ENCODE measurements at regions not wholly inside any gene's neighbourhood (a gene's known extent, or its start where the extent isn't known, plus 50 kb on each side); places are given as distances from the start of the nearest gene placed in this dataset.

DNA sequence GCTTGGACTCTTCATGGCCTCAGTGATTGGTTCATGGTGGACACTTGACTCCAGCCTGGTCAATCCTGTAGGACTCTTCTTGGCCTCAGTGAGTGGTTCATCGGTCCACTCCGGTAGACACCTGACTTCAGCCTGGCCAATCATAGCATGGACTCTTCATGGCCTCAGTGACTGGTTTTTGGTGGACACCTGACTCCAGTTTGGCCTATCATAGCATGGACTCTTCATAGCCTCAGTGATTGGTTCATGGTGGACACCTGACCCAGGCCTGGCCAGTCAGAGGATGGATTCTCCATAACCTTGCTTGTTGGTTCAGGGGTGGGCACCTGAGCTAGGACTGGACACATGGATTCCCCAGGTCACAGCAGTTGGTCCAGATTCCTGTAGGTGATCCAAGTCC is 106.0 kb upstream of the ERCC6L2 start:
- Histone ChIP-seq H3K4me3 (no peak overlapping the region), H3K4me1 (peaks cover 0 to 10% (median 0%) of the 10 kb centered on the region in 4 donors), H3K9me3 (no peaks in the 10 kb centered on the region), H3K27me3 (no peaks in the 10 kb centered on the region), H3K36me3 (no peaks in the 10 kb centered on the region), H3K27ac (no peak overlapping the region)
- intact Hi-C loops (cut with DNase I) = no loop called here
- no peak for ATAC-seq
- WGBS (ENCODE audit: insufficient coverage, low coverage, low lambda C conversion rate, missing lambda C conversion rate) = 93% methylated on average over 2 of the region's 2 CpGs
- TF ChIP-seq, protein P1, sequence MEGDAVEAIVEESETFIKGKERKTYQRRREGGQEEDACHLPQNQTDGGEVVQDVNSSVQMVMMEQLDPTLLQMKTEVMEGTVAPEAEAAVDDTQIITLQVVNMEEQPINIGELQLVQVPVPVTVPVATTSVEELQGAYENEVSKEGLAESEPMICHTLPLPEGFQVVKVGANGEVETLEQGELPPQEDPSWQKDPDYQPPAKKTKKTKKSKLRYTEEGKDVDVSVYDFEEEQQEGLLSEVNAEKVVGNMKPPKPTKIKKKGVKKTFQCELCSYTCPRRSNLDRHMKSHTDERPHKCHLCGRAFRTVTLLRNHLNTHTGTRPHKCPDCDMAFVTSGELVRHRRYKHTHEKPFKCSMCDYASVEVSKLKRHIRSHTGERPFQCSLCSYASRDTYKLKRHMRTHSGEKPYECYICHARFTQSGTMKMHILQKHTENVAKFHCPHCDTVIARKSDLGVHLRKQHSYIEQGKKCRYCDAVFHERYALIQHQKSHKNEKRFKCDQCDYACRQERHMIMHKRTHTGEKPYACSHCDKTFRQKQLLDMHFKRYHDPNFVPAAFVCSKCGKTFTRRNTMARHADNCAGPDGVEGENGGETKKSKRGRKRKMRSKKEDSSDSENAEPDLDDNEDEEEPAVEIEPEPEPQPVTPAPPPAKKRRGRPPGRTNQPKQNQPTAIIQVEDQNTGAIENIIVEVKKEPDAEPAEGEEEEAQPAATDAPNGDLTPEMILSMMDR (IDR thresholded peaks at IDR 0.05) = no peak
- TF ChIP-seq POLR2A (IDR thresholded peaks at IDR 0.05) = no peak
- no peak for DNase-seq

DNA sequence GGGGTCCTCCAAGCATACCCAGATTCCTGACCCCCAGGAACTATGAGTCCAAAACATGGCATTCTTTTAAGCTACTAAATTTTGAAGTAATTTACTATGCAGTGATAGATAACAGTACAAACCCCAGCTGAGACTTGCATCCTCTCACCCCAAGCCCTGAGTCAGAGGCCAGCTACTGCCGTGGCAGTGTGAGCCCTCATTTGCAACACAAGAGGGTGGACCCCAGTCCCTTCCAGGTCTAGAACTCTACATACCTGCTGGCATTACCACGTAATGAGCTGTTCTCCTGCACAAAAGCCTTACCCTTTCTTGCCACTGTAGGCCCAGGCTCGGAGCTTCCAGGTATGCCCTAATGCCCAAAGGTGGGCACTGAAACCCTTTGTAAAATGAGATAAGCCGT is 108.6 kb upstream of the ERCC6L2 start:
- TF ChIP-seq, protein P1 (IDR thresholded peaks at IDR 0.05) = no peak
- TF ChIP-seq POLR2A (IDR thresholded peaks at IDR 0.05) = no peak
- 100% methylated on average over 1 of the region's 4 CpGs for WGBS (ENCODE audit: insufficient coverage, low coverage, low lambda C conversion rate, missing lambda C conversion rate)
- Histone ChIP-seq H3K4me1 (peaks cover 0 to 10% (median 0%) of the 10 kb centered on the region in 4 donors), H3K27ac (no peak overlapping the region), H3K27me3 (no peaks in the 10 kb centered on the region), H3K9me3 (no peaks in the 10 kb centered on the region), H3K36me3 (no peaks in the 10 kb centered on the region), H3K4me3 (no peak overlapping the region)
- intact Hi-C loops (cut with DNase I) = no loop called here
- ATAC-seq = no peak
- no peak for DNase-seq

DNA sequence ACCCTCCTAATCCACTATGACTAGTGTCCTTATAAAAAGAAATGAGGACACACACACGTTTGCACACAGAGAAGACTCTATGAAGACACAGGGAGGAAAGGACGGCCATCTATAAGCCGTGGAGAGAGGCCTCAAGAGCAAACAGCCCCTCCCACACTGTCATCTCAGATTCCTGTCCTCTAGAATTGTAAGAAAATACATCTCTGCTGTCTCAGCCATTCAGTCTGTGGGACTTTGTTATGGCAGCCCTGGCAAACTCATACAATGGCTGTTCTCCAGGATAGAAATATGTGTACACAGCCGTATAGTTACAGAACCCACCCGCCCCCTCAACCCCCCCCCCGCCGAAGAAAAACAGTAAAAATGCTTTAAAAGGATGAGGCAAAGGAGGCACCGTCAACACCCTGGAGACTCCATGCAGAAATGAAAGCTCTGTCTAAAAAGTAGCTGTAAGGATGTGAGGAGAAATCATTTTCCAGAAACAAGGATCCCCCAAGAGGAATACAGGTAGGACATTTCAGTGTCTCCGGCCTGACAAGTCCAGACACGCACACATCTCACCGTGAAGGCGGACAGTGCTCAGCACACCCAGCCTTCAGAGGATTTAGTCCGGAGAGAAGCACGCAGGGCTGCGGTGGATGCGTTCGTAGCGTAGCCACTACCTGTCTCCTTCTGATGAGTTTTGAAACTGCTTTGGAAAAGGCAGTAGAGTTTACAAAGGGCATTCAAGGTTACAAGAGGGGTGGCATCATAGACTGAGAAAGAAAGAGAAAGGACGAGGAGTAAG is 110.8 kb upstream of the ERCC6L2 start:
- Histone ChIP-seq H3K9me3 (no peaks in the 10 kb centered on the region), H3K27ac (no peak overlapping the region), H3K4me3 (no peak overlapping the region), H3K36me3 (no peaks in the 10 kb centered on the region), H3K27me3 (no peaks in the 10 kb centered on the region), H3K4me1 (no peaks in the 10 kb centered on the region)
- TF ChIP-seq POLR2A (IDR thresholded peaks at IDR 0.05) = no peak
- TF ChIP-seq, protein P1 (IDR thresholded peaks at IDR 0.05) = no peak
- DNase-seq (no peak), ATAC-seq (no peak)
- intact Hi-C loops (cut with DNase I) = no loop called here
- 45% methylated on average over 14 of the region's 19 CpGs for WGBS (ENCODE audit: insufficient coverage, low coverage, low lambda C conversion rate, missing lambda C conversion rate)

DNA sequence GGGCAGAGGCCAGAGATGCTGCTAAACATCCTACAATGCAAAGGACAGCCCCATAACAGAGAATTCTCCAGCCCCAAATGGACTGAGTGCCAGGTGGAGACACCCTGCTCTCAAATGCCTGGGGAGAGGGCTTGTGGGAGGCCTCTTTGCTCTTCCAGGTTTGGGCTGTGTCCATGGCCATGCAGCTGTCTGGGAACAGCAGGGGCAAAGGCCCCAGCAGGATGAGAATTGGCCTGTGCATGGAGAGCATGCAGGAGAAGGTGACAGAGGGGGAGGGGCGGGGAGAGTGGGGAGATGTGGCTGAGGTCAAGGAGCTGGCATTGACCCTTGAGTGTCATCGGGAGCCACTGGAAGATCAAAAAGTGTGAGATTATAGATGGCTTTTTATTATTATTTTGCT is 111.5 kb upstream of the ERCC6L2 start:
- DNase-seq (no peak), ATAC-seq (no peak)
- Histone ChIP-seq H3K27me3 (no peaks in the 10 kb centered on the region), H3K4me1 (no peaks in the 10 kb centered on the region), H3K36me3 (no peaks in the 10 kb centered on the region), H3K27ac (no peak overlapping the region), H3K4me3 (no peak overlapping the region), H3K9me3 (no peaks in the 10 kb centered on the region)
- 50% methylated on average over 2 of the region's 2 CpGs for WGBS (ENCODE audit: insufficient coverage, low coverage, low lambda C conversion rate, missing lambda C conversion rate)
- TF ChIP-seq POLR2A (IDR thresholded peaks at IDR 0.05) = no peak
- TF ChIP-seq, protein P1 (IDR thresholded peaks at IDR 0.05) = no peak
- intact Hi-C loops (cut with DNase I) = no loop called here

Measured in right lobe of liver (tissue), 6 donors.